ENCODE measurements at regions not wholly inside any gene's neighbourhood (a gene's known extent, or its start where the extent isn't known, plus 50 kb on each side); places are given as distances from the start of the nearest gene placed in this dataset.
"Not testable (repeated sequence)": the region's sequence is repeated elsewhere in the genome, so short reads cannot be mapped to it uniquely, and the experiment has no call there.

DNA sequence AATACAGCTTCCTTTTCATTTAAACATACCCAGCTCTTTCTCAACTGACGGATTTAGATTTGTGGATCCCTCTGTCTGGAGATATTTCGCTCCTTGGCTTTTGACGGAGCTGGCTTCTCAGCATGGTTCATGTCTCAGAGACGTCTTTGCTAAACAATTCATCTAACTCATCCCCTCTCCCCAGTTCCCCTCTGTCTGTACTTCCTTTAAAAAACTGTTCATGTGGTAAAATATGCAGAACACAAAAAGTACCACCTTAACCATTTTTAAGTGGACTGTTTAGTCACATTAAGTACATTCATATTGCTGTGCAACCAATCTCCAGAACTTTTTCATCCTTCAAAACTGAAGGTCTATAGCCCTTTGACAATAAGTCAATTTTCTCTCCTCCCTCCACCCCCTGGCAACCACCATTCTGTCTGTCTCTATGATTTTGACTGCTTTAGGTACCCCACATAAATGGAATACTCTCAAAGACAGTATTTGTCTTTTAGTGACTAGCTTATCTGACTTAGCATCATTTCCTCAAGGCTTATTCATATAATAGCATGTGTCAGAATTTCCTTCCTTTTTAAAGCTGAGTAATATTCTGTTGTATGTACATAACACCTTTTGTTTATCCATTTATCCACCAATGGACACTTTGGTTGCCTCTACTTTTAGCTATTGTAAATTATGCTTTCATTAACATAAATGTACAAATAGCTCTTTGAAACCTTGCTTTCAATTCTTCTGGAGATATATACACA is 399.8 kb upstream of the SOX5 start:
- DNase-seq = no peak

DNA sequence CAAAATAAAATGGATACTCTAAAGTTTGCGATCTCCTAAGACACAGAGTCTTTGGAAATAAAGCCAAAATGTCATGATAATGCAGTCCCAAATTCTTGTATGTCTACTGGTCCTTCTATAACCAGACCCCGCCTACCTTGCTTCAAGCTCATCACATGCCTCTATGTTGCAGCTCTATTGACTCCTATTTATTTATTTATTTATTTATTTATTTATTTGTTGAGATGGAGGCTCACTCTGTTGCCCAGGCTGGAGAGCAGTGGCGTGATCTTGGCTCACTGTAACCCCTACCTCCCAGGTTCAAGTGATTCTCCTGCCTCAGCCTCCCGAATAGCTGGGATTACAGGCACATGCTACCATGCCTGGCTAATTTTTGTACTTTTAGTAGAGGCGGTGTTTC is 398.7 kb upstream of the SOX5 start:
- not testable (repeated sequence) for DNase-seq

DNA sequence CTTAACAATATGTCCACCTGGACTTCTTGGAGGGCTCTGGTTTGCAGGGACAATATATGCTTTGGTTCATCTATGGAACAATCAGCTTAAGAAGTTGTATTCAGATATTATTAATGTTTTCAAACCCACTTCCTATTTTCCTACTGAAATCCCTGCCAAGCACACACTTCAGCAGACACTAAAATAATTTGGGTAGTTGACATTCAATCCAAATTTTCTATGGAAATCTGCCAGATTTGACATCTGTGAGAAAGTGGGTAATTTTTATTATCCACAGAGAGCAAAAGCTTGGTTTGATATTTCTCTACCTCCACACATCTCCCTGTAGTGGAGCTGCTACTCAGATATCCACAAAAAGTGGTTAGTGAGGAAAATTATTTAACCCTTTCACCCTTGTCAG is 378.8 kb upstream of the SOX5 start:
- DNase-seq = no peak

DNA sequence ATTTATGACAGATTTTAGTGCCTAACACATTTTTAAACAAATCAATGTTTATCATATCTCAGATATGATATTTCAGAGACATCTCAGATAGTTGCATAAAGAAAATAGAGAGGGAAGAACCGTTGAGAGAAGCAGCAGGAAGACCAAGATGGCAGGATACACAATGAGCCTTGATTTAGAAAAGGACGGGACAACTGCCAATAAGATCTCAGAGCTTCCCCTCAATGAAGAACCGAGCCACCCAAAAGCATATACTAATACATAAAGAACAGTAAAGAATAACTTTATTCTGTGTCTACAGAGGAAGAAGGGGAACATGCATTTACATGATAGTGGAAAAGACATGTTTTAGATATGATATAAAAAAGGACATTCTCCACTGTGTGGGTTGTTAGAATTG is 375.9 kb upstream of the SOX5 start:
- DNase-seq = no peak

DNA sequence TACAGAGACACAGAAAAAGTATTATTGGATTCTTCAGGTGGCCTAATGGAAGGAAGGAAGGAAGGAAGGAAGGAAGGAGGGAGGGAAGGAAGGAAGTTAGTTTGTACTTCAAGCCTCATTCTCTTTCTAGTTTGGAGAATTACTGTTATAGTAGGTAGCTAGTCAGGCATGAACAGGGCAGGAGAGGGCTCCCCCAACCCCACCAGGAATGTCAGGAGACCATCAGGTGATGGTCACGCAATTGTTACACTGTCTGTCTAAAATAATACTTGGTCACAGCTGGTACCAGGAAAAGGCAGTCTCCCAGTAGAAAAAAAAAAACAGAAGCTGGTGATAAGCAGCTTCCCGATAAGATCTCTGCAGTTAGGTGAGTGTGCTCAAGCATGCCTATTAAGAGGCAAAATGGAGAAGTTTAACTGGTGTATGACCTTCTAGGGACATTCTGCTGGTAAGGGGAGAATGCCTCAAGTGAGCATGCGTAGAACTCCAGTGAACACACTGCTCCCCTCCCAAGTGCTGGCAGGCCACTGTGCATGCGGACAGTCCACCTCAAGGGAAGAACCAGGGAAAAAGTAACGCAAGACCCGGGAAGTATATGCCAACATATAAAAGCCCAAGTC is 358.4 kb upstream of the SOX5 start:
- no peak for DNase-seq

DNA sequence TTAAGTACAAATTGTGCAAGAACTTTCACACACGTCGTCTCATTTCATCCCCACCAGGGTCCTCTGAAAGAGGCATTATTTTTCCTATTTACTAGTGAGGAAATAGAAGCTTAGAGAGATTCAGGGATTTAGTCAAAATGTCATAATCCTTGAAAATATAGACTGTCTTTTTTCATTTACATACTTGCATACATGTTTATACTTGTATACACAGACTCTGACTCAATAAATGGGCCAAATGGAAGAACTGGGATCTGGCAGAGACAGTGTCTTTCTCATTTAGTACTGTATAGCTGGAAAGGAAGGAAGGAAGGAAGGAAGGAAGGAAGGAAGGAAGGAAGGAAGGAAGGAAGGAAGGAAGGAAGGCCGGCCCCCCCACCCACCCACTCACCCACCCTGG is 357.7 kb upstream of the SOX5 start:
- no peak for DNase-seq

DNA sequence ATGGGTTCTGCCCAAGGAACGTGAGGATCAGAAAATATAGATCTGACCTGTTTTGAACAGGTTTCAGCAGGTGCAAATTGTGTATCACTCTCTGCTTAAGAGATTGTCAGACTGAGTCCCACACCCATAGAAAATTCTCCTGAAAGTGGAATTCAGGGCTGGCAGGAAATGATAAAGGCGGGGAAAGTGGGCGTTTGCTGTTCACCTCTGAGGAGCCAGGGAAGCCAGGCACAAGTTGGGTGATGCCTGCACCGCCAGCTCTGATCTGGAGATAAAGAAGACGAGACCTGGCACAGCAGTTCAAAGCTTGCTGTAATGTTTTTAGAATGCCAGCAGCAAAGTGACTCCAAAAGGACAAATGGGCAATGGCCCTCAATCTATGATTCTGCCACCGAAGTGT is 356.5 kb upstream of the SOX5 start:
- DNase-seq = no peak

DNA sequence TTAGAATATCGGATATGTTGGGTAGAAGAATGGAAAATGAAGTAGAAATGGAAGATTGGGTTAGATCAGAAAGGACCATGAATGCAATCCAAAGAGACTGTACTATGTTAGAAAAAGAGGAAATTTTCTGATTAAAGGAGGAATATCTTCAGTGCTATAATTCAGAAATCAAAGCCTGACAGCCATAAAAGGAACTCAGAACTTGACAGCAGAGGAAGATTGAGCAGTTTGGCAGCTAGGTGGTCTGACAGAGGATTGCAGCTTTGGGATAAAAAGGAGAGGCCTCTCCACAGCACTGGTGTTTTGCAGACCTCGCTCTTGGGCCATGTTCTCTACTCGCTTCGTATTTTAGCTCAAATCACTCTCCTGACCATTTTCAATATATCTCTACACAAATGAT is 354.8 kb upstream of the SOX5 start:
- DNase-seq = no peak

DNA sequence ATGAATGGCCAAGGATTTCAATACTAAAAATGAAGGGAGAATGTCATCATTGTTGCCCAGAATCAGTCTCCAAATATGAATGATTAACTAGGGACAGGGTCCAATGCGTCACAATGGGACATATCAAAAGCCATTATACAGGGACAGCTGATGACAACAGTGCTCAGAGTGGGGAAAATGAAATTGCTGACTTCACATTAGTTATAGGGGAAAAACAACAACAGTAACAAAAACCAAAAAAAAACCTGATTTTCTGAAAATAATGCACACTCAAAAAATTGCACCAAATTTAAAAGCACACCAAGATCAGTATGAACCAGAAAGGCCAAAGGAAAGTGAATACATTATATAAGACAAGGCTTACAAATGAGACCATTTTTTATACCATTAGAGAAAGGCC is 353.2 kb upstream of the SOX5 start:
- no peak for DNase-seq

DNA sequence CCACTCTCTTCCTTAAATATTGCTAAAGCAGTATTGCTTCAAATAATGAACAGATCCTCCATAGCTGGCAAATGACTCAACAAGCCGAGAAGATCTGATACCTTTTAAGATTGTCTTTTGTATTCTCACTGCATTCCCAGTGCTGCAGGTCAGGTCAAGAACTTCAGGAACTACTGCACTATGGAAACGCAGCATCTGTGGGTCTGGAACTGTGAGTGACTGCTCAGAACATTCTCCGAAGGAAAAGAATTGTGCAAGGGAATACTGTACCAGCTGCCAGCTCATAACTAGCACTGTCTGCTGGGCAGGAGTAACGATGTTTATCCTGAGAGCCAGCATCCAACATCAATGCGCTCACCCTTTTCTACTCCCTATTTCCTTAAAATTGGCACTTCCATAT is 348.0 kb upstream of the SOX5 start:
- no peak for DNase-seq

DNA sequence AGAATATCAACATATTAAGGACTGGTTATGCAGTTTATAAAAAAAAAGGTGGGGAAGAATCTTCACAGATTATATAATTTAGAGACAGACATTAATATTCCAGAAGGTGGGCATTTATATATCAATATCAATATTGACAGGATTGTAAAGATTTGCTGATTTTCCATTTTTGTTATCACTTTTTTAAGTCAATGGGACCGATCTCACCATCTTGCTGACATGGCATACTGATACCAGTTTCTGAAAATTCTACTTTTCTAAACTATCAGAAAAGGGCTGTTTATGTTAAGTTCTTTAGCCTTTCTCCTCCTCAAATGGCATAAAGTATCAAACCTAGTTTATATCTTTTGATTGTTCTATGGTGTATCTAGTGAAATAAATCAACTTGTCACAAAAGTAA is 344.1 kb upstream of the SOX5 start:
- DNase-seq = no peak

DNA sequence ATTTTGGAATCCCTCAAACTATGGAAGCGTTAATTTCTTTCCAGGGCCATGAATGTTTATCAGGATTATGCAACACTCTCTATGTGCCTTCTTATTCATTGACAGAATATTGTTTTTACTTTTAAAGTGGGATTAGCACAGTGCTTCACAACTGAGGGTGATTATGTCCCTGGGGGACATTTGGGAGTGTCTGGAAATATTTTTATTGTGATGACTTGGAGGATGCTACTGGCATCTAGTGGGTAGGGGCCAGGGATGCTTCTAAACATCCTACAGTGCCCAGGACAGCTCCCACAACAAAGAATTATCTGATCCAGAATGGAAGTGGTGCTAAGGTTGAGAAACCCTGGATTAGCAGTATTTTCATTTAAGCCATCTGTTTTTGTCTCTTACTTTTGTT is 338.5 kb upstream of the SOX5 start:
- DNase-seq = no peak

DNA sequence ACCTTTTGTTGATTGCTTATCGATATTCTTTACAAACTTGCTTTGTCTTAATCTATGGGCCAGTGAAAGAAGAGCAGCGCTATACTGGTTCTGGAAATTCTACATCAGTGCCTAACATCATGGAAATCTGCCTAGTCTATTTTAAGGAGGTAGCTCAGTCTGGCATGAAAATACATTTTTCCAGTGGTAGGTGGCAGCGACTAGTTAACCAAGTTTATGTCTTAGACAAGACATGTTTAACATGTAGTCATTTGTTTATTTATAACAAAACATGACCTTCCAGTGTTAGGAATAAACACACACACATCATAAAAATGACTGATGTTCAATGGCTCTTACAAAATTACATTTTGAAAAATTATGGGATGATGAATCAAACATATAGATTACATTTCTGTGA is 336.0 kb upstream of the SOX5 start:
- DNase-seq = no peak

DNA sequence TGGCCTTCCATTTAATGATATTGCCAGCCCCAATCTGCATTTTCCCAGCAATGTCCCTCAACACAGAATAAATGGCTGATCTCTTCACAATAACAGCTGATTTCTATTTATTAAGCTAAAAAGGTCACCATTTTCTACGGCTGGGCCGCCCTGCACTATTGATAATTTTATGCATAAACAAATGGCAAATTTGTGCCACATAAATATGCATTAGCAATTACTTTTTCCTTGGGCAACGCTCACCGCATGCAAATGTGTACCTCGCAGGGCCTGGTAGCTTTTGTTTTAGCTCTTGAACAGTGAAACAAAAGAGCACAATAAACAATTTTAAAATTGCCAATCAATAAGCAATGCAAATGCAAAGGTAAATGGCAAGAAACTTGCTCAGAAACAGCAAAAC is 331.9 kb upstream of the SOX5 start:
- DNase-seq = no peak

DNA sequence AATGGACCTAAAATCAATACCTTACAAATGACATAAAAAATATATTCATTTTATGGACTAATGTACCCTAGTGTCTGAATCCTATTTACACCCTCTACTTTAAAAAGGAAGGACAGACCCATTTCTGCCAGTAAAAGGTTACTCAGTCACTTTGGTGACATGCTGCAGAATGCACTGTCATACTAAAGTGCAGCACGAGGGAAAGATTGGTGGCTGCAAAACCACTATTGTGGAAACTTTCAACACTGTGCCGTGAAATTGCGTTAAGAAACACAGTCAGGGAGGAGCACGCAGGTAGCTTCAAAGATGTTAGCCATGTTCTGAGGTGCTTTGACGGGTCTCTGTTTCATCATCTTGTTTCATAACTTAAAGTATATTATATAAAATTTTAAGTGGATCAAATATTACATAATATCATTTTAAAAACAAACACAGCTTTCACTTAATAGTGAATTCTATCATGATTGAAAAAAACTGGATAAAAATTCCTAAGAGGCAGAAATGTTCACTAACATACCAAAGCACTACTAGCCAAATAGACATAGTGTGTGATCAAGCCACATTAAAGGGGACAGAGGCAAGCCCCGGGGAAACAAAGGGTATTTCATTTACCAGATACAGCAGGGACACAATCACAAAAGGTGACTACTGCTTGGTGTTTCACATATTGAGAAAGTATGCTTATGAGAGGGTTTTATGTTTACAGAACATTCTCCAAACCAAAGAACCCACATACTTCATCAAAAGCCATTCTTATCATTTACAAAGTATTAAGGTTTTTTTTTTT is 330.8 kb upstream of the SOX5 start:
- no peak for DNase-seq

DNA sequence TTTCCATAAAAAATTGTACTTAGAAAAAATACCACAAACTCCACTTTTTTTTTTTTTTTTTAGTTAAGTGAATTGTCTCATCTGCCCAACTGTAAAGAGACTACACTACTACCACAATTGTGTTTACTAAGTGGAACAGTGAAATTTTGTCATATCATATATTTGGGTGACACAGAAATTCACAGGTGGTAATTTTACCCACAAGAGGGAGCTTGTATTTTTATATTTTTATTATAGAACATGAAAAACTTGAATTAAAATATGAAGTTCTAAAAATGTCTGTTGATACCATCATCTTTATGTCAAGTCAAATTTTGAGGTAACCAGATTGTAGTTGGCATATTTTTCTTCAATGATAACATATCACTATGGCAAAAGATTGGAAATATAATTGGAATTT is 329.4 kb upstream of the SOX5 start:
- DNase-seq = no peak

DNA sequence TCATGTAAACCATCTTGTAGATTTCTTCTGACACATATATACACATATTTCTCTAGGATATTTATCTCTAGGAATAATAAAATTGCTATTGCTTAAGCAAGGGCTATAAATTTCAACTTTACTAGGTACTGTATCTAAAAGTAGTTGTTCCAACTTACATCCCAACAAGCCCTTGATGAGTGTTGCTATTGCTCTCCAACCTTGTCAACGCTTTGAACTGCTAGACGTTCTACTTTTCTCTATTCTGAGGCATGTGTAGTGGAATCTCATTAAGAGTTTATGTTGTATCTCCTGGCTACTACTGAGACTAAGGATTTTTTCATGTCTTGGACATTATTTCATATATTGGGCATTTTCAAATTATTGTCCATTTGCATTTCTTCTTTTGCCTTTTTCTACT is 321.5 kb upstream of the SOX5 start:
- no peak for DNase-seq

DNA sequence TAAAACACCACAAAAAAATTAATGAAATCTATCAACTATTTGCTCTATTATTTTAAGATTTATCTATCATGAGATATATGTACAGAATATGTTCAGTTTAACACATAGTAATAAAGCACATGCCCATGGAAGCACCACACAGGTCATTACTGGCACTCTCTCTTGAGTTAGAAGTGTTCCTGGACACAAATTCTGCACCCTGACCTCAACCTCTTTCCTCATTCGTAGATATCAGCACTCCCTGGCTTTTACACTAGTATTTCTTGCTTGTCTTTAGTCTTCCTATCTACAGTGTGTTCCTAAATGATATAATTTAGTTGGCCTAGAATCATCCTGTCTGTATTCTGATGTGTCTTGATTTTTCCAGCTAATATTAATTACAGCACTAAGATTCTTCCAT is 321.0 kb upstream of the SOX5 start:
- DNase-seq = no peak

DNA sequence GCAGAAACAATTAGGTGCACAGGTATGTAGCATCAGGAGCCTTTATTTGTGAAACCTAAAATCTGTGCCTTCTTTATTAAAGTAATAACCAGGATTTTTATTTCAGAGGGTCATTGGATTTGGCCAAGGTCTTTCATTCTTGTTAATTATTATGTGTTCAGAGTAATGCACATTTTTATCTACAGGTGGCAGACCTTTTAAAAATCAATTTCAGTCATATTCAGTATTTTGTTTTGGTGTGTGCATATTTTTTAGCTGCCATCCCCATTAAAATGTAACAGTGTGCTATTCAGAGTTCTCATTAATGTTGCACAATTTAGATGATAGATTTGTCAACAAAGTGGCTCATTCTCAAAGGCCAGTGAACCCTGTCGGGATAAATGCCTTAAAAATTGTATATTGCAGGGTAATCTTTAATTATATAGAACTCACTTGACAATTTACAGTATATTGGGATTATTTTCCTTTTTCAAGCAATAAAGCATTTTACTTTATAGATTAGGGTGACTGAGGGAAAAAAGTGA is 319.3 kb upstream of the SOX5 start:
- DNase-seq = no peak

DNA sequence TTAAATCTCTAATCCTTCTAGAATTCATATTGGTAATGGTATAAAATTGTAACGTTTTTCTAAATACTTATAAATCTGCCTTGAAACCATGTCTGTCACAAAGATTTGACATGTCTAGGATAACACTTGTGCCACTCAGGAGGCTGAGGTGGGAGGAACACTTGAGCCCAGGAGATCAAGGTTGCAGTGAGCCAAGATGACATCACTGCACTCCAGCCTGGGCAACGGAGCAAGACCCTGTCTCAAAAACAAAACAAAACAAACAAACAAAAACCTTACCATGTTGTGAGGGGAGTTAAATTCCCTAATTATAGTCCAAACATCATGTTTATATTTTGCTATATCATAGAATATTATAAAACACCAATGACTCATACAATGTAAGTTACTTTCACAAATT is 317.5 kb upstream of the SOX5 start:
- DNase-seq = no peak

DNA sequence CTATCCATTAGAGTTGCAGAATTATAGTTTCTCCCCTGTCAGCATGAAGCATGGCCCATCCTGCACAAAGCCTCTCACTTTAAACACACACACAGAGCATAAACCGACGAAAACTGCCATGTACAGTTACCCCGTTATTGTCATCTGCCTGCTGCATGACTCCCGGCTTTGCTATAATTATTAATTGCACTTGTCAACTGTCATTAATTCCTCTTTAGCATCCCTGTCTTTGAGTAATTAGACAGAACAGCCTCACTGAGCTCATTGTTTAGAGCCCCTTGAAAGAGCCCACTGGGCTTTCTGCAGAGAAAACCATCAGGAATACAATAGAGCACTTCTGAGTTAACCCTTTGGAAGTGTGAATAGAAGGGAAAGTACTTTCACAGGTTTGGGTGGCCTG is 307.2 kb upstream of the SOX5 start:
- no peak for DNase-seq

DNA sequence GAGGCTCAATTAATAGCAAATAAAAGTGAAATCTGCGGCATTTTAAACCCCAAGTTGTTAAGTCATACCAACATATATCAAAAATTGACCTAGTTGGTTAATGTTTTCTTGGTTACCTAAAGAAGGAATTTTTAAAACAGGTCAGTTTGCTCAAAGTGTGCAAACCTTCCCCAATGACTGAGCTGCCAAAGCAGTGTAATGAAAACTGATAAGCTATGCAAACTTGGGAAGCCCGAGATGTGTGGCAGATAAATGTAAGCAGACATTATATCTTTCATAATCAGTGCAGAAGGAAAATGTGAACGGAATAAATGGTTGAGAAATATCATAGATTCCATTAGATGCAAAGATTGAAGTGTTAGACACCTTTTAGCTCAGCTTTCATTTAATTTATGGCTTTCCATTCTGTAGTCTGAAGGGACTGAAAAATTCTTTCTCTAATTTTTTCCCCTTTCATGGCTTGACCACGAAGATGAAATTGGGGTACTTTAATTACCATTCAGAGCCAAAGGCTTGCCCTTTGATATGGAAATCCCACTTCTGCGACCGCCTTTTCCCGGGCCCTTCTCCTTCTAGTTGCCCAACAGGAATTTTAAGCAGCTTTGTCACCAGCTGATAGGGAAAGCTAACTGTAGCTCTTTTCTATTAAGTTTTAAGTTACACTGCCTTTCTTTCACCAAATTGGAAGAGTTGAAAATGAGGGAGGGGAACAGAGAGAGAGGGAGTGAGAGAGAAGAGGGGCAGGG is 306.6 kb upstream of the SOX5 start:
- no peak for DNase-seq

DNA sequence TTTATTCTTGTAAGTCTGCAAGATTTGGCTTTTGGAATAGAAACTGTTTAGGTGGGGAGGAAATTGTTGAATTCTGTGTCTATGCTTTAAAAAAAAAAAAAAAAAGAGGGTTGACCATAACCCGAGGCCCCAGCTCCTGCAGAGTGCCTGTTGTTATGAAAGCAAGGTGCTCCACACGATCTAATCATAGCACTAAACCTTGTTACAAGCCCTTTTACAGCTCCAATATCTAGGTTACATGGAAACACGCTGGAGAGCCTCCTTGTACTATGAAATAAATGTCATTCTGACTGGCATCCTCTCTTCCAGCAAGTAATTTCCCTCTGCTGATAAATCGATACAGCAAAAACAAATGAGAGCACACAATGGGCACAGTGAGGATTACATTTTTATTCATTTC is 303.1 kb upstream of the SOX5 start:
- no peak for DNase-seq

Data from amniotic stem cell (primary cell).